ENCODE measurements at regions not wholly inside any gene's neighbourhood (a gene's known extent, or its start where the extent isn't known, plus 50 kb on each side); places are given as distances from the start of the nearest gene placed in this dataset.

- no peak for TF ChIP-seq POLR2A (IDR thresholded peaks at IDR 0.05; ENCODE audit: extremely low read depth, insufficient read length)
- TF ChIP-seq, protein P1, sequence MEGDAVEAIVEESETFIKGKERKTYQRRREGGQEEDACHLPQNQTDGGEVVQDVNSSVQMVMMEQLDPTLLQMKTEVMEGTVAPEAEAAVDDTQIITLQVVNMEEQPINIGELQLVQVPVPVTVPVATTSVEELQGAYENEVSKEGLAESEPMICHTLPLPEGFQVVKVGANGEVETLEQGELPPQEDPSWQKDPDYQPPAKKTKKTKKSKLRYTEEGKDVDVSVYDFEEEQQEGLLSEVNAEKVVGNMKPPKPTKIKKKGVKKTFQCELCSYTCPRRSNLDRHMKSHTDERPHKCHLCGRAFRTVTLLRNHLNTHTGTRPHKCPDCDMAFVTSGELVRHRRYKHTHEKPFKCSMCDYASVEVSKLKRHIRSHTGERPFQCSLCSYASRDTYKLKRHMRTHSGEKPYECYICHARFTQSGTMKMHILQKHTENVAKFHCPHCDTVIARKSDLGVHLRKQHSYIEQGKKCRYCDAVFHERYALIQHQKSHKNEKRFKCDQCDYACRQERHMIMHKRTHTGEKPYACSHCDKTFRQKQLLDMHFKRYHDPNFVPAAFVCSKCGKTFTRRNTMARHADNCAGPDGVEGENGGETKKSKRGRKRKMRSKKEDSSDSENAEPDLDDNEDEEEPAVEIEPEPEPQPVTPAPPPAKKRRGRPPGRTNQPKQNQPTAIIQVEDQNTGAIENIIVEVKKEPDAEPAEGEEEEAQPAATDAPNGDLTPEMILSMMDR (IDR thresholded peaks at IDR 0.05; ENCODE audit: low read depth, low read length), result no peak
- TF ChIP-seq MYC (IDR thresholded peaks at IDR 0.05; ENCODE audit: low read depth, low read length), result no peak
Observed at GRCh38 chr12:115762936-115763335, 514.6 kb downstream of the MED13L start.
